ENCODE measurements at regions not wholly inside any gene's neighbourhood (a gene's known extent, or its start where the extent isn't known, plus 50 kb on each side); places are given as distances from the start of the nearest gene placed in this dataset.

GRCh38 chr5:124478264-124478663 is 268.2 kb downstream of the ZNF608 start (continued):
- no peak for TF ChIP-seq AKNA (CRISPR knock-in tag; IDR thresholded peaks at IDR 0.05; ENCODE audit: borderline replicate concordance)
- TF ChIP-seq ZBTB2 (CRISPR knock-in tag; IDR thresholded peaks at IDR 0.05; ENCODE audit: low read depth): no peak
- no peak for TF ChIP-seq PAXIP1 (CRISPR knock-in tag; conservative IDR thresholded peaks at IDR 0.05)
